H4 (cell line): ENCODE measurements at regions not wholly inside any gene's neighbourhood (a gene's known extent, or its start where the extent isn't known, plus 50 kb on each side); places are given as distances from the start of the nearest gene placed in this dataset.
"Not testable (repeated sequence)": the region's sequence is repeated elsewhere in the genome, so short reads cannot be mapped to it uniquely, and the experiment has no call there.

Experiments used
- DNase-seq: peaks from one replicate; pipeline ENCODE4 v3.0.0-alpha.2; 2015; ENCODE audit warnings: low spot score

DNA sequence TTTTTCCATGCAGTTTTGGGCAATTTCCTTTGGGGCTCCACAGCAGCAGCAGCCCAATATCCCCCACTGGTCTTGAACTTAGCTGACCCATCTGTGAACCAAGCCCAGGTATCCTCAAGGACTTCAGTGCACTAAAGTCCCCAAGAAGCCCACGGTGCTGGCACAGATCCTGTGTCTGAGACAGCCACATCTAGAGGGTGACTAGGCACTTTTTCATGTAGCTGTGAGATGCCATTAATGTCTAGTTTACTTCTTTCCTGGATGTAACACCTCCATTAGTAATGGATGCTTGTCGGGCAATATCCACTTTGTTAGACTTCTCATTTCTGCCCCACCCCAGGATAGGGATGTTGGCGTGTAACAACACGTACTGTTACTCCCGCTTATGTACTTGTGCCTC is 117.9 kb downstream of the GPCPD1 start:
- DNase-seq, result no peak

- DNase-seq, result no peak
Measured at GRCh38 chr20:5491455-5491854, 119.4 kb downstream of the GPCPD1 start.

GRCh38 chr20:5489601-5490000 is 121.2 kb downstream of the GPCPD1 start:
- no peak for DNase-seq

- no peak for DNase-seq
Measured at GRCh38 chr20:5488823-5489222, 122.0 kb downstream of the GPCPD1 start.

DNA sequence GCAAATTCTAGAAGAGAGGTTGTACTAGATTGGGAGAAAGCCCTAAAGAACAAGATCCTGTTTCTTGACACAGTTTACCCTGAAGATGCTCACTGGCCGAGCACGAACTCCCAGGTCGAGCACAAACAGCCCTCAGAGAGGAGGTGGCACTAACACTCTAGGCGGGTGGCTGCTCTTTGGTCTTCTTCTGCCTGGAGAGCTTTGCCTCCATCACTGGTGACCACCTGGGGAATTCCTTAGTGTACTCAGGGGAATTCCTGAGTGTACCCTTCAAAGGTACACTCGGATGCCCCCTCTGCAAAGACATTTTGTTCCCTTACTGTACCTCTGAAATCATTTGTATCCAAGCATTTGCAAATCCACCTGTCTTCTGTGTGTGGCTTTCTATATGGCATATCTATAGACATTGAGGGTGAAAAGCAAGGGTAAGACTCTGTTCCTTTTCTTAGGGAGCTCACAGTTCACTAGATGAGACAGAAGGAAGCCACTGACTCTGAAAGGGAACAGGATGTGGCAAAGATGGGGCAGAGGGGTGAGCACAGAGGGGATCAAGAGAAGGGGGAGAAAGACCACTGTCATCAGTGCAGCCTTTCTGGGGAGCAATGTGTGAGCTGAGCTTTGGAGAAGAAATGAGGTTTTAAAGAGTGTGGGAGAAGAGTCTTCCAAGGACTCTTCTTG is 124.3 kb downstream of the GPCPD1 start:
- DNase-seq, result no peak

- DNase-seq, result no peak
Measured at GRCh38 chr20:5484926-5485325, 125.9 kb downstream of the GPCPD1 start.

DNA sequence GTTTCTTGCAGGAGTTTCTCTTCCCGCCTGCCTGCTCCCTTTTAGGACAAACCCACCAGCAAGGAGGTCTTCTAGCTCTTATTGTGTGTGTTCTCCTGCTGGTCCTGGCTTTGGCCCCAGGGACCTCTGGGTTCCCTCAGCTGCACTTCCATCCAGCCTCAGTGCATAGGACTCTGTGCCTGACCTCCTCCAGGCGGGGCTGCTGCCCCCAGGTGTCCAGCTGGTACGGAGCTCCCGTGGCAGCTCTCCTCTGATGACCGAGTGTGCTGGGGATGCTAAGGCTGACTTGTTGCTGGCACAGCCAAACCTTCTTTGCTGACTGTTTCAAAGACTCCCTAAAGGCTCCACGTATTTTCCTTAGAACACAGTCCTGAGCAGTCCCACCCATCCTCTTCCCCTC is 126.5 kb downstream of the GPCPD1 start:
- DNase-seq, result no peak

DNA sequence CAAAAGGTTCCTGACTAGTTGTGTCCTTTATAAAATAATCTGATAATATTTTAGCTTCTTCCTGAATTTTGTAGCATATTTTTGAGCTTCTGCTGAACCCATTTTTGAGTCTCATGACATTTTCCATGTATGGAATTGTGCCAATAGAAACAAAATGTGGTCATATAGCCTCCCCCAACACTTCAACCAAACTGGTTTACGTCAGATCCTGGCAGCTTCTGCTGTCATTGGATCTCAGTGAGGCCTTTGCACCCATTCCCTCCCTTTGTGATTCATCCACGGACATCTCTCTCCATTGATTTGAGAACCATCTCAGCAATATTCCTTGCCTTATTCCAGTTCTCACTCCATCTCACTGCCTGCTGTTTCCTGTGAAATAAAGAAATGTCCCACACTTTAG is 128.0 kb downstream of the GPCPD1 start:
- no peak for DNase-seq

GRCh38 chr20:5481872-5482271 is 128.9 kb downstream of the GPCPD1 start:
- no peak for DNase-seq

GRCh38 chr20:5480824-5481600 is 129.8 kb downstream of the GPCPD1 start:
- no peak for DNase-seq

- DNase-seq, result no peak
Measured at GRCh38 chr20:5474646-5475550, 135.9 kb downstream of the GPCPD1 start.

DNA sequence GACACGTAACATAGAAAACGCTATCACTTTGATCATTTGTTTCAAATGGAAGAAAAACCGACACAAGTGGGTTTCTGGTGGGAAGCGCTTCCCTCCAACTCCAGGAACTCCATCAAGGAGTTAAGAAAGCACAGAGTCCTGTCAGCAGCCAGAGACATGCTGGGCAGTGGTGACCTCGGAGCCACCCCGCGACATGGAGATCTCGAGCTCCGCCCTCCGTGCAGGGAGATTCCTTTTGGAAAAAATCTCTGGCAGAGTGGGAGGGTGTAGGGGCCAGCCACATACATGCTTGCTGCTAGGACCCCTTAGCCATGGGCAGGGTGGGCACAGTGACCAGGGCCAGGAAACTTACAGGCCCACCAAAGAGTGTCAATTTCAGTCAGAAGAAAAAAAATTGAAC is 138.9 kb downstream of the GPCPD1 start:
- DNase-seq, result not testable (repeated sequence)

GRCh38 chr20:5471368-5471767 is 139.4 kb downstream of the GPCPD1 start:
- DNase-seq, result no peak

DNA sequence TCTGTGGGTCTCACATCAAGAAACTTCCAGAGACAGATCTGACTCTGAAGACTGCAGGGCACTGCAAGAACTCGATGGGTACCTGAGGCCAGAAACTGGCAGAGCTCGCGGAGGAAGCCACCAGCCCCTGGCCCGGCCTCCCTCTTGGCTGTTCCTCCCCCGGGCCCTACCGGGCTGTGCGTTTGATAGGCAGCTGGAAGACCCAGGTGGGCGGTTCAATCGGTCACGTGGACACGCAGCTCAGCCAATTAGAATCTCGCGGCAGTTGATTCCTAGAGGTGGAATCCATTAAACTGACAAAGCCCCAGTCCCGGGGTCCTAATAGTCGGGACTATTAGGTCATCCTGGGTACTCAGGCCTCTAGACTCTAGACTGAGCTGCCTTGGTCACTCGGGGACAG is 139.9 kb downstream of the GPCPD1 start:
- DNase-seq, result no peak

GRCh38 chr20:5470458-5470857 is 140.3 kb downstream of the GPCPD1 start:
- no peak for DNase-seq

DNA sequence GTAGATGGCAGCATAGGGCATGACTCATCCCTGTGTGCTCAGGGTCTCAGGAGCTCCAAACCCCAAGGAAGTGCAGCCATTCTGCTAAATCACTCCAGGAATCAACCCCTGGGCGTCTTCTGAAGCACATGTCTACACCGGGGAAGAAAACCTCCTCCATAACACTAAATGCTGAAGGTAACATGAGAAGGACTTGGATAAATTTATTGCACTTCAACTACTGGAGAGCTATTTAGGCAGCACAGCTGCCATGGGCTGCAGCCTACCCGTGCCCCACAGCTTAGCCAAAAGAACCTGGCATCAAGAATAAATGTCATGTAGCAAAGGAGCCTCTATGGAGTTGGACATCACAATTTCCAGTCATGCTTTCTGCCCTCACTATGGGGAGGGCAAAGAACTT is 141.7 kb downstream of the GPCPD1 start:
- DNase-seq, result no peak

- DNase-seq, result no peak
Measured at GRCh38 chr20:5467086-5467485, 143.7 kb downstream of the GPCPD1 start.

DNA sequence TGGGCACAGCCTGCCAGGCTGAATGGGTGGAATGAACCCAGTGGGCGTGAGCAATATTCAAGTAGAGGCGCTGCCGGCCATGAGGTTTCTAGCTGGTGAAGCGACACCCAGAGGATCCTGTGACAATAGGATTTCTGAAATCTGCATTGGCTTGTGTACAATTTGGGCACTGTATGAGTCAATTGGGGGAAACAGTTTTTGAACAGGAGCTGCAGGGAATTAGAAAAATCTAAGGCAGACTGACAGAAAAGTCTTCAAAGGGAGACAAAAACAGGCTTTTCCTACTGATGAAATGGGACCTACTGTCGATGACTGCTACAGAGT is 145.2 kb downstream of the GPCPD1 start:
- no peak for DNase-seq

DNA sequence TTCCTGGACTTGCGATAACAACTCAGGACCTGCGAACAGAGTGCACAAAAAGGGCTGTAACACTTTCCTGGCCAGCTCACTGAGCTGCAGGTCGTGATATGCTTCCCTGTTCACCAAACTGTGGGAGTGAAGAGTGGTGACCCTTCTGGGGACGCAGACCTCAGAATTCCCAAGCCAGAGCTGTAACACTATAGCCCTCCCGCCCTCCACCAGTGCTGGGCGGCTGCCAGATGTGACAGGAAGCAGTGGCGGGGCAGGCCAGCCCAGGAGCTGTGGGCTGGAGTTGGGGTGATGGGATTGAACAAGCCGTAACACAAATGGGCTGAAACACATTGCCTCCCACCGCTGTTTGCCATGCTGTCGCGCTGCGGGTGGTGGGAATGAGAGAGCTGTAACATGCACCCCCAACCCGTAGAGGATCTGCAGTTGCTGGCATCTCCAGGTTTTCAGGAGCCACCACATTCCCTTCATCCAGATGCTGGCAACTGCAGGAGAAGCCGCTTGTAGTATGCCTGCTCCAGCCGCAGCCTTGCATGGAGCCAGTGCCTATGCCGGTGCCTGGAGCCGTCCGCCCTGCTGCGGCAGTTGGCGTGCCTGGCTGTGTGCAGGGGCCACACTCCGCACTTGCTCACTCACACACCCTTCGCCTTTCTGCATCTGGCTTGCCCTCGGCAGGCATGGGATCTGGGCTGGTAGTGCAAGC is 145.8 kb downstream of the GPCPD1 start:
- DNase-seq, result no peak

DNA sequence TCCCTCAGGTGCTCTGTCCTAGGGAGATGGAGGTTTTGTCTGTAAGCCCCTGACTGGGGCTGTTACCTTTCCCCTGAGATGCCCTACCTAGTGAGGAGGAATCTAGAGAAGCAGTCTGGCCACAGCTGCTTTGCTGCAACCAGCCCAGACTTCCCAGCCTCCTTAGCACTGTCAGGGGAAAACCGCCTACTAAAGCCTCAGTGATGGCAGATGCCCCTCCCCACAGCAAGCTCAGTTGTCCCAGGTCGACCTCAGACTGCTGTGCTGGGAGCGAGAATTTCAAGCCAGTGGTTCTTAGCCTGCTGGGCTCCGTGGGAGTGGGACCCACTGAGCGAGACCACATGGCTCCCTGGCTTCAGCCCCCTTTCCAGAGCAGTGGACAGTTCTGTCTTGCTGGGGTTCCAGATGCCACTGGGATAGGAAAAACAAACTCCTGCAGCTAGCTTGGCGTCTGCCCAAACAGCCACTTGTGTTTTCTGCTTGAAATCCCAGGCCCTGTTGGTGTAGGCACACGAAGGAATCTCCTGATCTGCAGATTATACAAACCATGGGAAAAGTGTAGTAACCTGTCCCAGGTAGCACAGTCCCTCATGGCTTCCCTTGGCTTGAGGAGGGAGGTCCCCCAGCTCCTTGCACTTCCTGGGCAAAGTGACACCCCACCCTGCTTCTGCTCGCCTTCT is 146.4 kb upstream of the PROKR2 start:
- DNase-seq, result no peak

- not testable (repeated sequence) for DNase-seq
Measured at GRCh38 chr20:5453745-5454144, 137.0 kb upstream of the PROKR2 start.
